SK-N-SH (cell line): ENCODE measurements at regions not wholly inside any gene's neighbourhood (a gene's known extent, or its start where the extent isn't known, plus 50 kb on each side); places are given as distances from the start of the nearest gene placed in this dataset.

ENCODE experiments used
- CTCF ChIA-PET: fragments of 300-600, 350-600 bp; formaldehyde crosslinking; extraction: SDS; loops from one replicate; lab custom pipeline; 2021; lab: Yijun Ruan, JAX
- POLR2A ChIA-PET: fragments of 350-600 bp; sonication (Branson Sonifier 250); formaldehyde crosslinking; extraction: SDS; loops from one replicate; lab custom pipeline; 2020; ENCODE audit warnings: antibody characterized with exemption, inconsistent platforms; lab: Yijun Ruan, JAX
- DNase-seq: peaks from one replicate; pipeline ENCODE4 v3.0.0; 2012
- H2AFZ ChIP-seq: fragments of 200-600 bp; sonication (generic); 2 replicates; pipeline ENCODE4 v1.8.1; 2016; ENCODE audit warnings: antibody characterized with exemption, mild to moderate bottlenecking, low read depth
- H3F3A ChIP-seq: fragments of 200-600 bp; sonication (generic); replicated peaks from 2 replicates; pipeline ENCODE3; 2016; ENCODE audit warnings: antibody characterized with exemption, mild to moderate bottlenecking; ENCODE audit not compliant: insufficient read depth
- H3K27ac ChIP-seq, 2 experiments: fragments of 200-500 bp in 1 of 2; fragments of 200-600 bp in 1 of 2; sonication (Bioruptor generic) in 1 of 2; sonication (generic), shearing (Covaris generic) in 1 of 2; 2 replicates each; pipeline versions ENCODE4 v1.5.1 to v1.6.1; 2014 to 2016; ENCODE audit warnings: low read depth in 2 of 2, inconsistent platforms in 1 of 2, low read length in 1 of 2, mild to moderate bottlenecking in 1 of 2, mixed read lengths in 1 of 2
- H3K27me3 ChIP-seq: fragments of 200-600 bp; sonication (generic), shearing (Covaris generic); 2 replicates; pipeline ENCODE4 v1.6.1; 2016; ENCODE audit warnings: mixed run types; ENCODE audit not compliant: insufficient read depth
- H3K36me3 ChIP-seq, 2 experiments: fragments of 200-500 bp in 1 of 2; fragments of 200-600 bp in 1 of 2; sonication (Bioruptor generic) in 1 of 2; sonication (generic) in 1 of 2; replicated peaks in 1 of 2; 2 replicates each; pipeline versions ENCODE3 to v1.5.1; 2014 to 2016; ENCODE audit warnings: low read length in 1 of 2, mild to moderate bottlenecking in 1 of 2; ENCODE audit not compliant: insufficient read depth in 2 of 2, control insufficient read depth in 1 of 2
- H3K4me1 ChIP-seq, 2 experiments: fragments of 200-500 bp in 1 of 2; fragments of 200-600 bp in 1 of 2; sonication (Bioruptor generic) in 1 of 2; sonication (generic), shearing (Covaris generic) in 1 of 2; 2 replicates each; pipeline versions ENCODE4 v1.5.1 to v1.6.1; 2014 to 2016; ENCODE audit warnings: low read depth in 1 of 2, low read length in 1 of 2, mixed run types in 1 of 2; ENCODE audit not compliant: insufficient read depth in 2 of 2, control insufficient read depth in 1 of 2
- H3K4me2 ChIP-seq: fragments of 200-600 bp; sonication (generic), shearing (Covaris generic); 2 replicates; pipeline ENCODE4 v1.6.1; 2017; ENCODE audit warnings: mixed run types
- H3K4me3 ChIP-seq, 2 experiments: fragments of 200-500 bp in 1 of 2; fragments of 200-600 bp in 1 of 2; sonication (Bioruptor generic) in 1 of 2; sonication (generic), shearing (Covaris generic) in 1 of 2; 2 replicates each; pipeline versions ENCODE4 v1.5.1 to v1.8.1; 2014 to 2016; ENCODE audit warnings: low read depth in 2 of 2, inconsistent platforms in 1 of 2, low read length in 1 of 2, mild to moderate bottlenecking in 1 of 2, mixed read lengths in 1 of 2, moderate library complexity in 1 of 2
- H3K79me2 ChIP-seq: fragments of 200-600 bp; sonication (generic); 2 replicates; pipeline ENCODE4 v1.8.1; 2017; ENCODE audit warnings: mild to moderate bottlenecking; ENCODE audit not compliant: insufficient read depth
- H3K9ac ChIP-seq: fragments of 200-600 bp; sonication (generic); 2 replicates; pipeline ENCODE4 v1.6.1; 2017; ENCODE audit warnings: mixed run types
- H3K9me2 ChIP-seq: fragments of 200-600 bp; sonication (generic); 2 replicates; pipeline ENCODE4 v1.6.1; 2017; ENCODE audit warnings: mixed run types
- H3K9me3 ChIP-seq: fragments of 200-600 bp; sonication (generic); 2 replicates; pipeline ENCODE4 v1.6.1; 2017; ENCODE audit warnings: mixed run types, mild to moderate bottlenecking, moderate library complexity
- H4K20me1 ChIP-seq: fragments of 200-600 bp; sonication (generic); 2 replicates; pipeline ENCODE4 v1.6.1; 2017; ENCODE audit warnings: mild to moderate bottlenecking, mixed run types; ENCODE audit not compliant: insufficient read depth
- ELF1 ChIP-seq: IDR thresholded peaks from 2 replicates; pipeline ENCODE4 v1.4.0; 2012
- FOSL2 ChIP-seq: IDR thresholded peaks from 2 replicates; pipeline ENCODE4 v1.4.0; 2012; ENCODE audit warnings: low read depth, mild to moderate bottlenecking, moderate library complexity, borderline replicate concordance
- FOXM1 ChIP-seq: IDR thresholded peaks from 2 replicates; pipeline ENCODE4 v1.4.0; 2012; ENCODE audit warnings: low read depth, mild to moderate bottlenecking
- GABPA ChIP-seq: IDR thresholded peaks from 2 replicates; pipeline ENCODE4 v1.4.0; 2012; ENCODE audit warnings: low read depth, mild to moderate bottlenecking
- JUND ChIP-seq: IDR thresholded peaks from 2 replicates; pipeline ENCODE4 v1.4.0; 2012
- MEF2A ChIP-seq: IDR thresholded peaks from 2 replicates; pipeline ENCODE4 v1.4.0; 2012; ENCODE audit warnings: low read depth, borderline replicate concordance
- MXI1 ChIP-seq: IDR thresholded peaks from 2 replicates; pipeline ENCODE4 v1.6.1; 2012; ENCODE audit warnings: mild to moderate bottlenecking, low read depth, low read length, improper control_type of control experiment
- NFIC ChIP-seq: IDR thresholded peaks from 2 replicates; pipeline ENCODE4 v1.4.0; 2012; ENCODE audit warnings: borderline replicate concordance
- NRF1 ChIP-seq: IDR thresholded peaks from 2 replicates; pipeline ENCODE4 v1.6.1; 2012; ENCODE audit warnings: low read depth, mild to moderate bottlenecking, low read length
- RCOR1 ChIP-seq: fragments of 150-350 bp; IDR thresholded peaks from 2 replicates; pipeline ENCODE4 v1.6.1; 2017; ENCODE audit warnings: antibody characterized with exemption, low read length
- RFX5 ChIP-seq: IDR thresholded peaks from 2 replicates; pipeline ENCODE4 v1.6.1; 2012; ENCODE audit warnings: mild to moderate bottlenecking, improper control_type of control experiment, low read length
- RXRA ChIP-seq: IDR thresholded peaks from 2 replicates; pipeline ENCODE4 v1.4.0; 2012; ENCODE audit warnings: low read depth, mild to moderate bottlenecking, borderline replicate concordance
- SMC3 ChIP-seq: IDR thresholded peaks from 2 replicates; pipeline ENCODE4 v1.6.1; 2012; ENCODE audit warnings: low read depth, low read length, improper control_type of control experiment
- TAF1 ChIP-seq: IDR thresholded peaks from 2 replicates; pipeline ENCODE4 v1.6.1; 2012; ENCODE audit warnings: low read depth, mild to moderate bottlenecking, low read length, moderate library complexity, borderline replicate concordance
- TCF12 ChIP-seq: IDR thresholded peaks from 2 replicates; pipeline ENCODE4 v1.4.0; 2012
- TEAD4 ChIP-seq: IDR thresholded peaks from 2 replicates; pipeline ENCODE4 v1.4.0; 2012; ENCODE audit warnings: mild to moderate bottlenecking, borderline replicate concordance; ENCODE audit not compliant: insufficient read depth
- YY1 ChIP-seq: IDR thresholded peaks from 2 replicates; pipeline ENCODE4 v1.4.0; 2012; ENCODE audit warnings: low read depth, mild to moderate bottlenecking
- WGBS: methylation state at CpG from one replicate; pipeline ENCODE4 v1.1.6; 2017; ENCODE audit warnings: low lambda C conversion rate; 5-methylcytosine and 5-hydroxymethylcytosine counted together
- TF ChIP-seq, protein P1 (sequence below): IDR thresholded peaks from 2 replicates; pipeline ENCODE4 v1.4.0; 2012; ENCODE audit warnings: low read depth, borderline replicate concordance
- TF ChIP-seq, protein P2 (sequence below): IDR thresholded peaks from 2 replicates; pipeline ENCODE4 v1.4.0; 2012; ENCODE audit warnings: low read depth, borderline replicate concordance
- TF ChIP-seq, protein P3 (sequence below): IDR thresholded peaks from 2 replicates; pipeline ENCODE4 v1.4.0; 2012; ENCODE audit warnings: low read depth
- TF ChIP-seq, protein P4 (sequence below): fragments of 200-600 bp; sonication (generic); IDR thresholded peaks from 2 replicates; pipeline ENCODE4 v1.6.1; 2017; ENCODE audit warnings: antibody characterized with exemption, mild to moderate bottlenecking, moderate library complexity
- TF ChIP-seq, protein P5 (sequence below): IDR thresholded peaks from 2 replicates; pipeline ENCODE4; 2012

DNA sequence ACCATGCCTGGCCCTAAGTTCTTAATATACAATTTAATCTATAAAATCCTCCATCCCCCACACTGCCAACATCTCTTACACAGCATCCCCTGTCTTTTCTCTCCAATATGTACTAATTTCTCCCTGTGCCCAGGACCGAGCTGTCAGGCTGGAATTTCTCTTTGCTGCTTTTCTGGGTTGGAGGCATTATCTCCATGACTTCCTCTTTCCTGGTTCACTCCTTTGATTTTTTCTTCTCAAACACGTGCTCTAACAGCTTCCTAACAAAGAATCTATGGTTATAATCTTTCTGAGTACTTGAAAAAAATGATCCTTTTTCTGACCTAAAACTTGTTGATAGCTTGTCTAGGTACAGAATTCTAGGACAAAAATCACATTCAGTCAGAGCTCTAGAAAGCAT lies 112.8 kb downstream of the C1D start:
- TF ChIP-seq, protein P1, sequence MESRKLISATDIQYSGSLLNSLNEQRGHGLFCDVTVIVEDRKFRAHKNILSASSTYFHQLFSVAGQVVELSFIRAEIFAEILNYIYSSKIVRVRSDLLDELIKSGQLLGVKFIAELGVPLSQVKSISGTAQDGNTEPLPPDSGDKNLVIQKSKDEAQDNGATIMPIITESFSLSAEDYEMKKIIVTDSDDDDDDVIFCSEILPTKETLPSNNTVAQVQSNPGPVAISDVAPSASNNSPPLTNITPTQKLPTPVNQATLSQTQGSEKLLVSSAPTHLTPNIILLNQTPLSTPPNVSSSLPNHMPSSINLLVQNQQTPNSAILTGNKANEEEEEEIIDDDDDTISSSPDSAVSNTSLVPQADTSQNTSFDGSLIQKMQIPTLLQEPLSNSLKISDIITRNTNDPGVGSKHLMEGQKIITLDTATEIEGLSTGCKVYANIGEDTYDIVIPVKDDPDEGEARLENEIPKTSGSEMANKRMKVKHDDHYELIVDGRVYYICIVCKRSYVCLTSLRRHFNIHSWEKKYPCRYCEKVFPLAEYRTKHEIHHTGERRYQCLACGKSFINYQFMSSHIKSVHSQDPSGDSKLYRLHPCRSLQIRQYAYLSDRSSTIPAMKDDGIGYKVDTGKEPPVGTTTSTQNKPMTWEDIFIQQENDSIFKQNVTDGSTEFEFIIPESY, result no peak
- TF ChIP-seq, protein P2, sequence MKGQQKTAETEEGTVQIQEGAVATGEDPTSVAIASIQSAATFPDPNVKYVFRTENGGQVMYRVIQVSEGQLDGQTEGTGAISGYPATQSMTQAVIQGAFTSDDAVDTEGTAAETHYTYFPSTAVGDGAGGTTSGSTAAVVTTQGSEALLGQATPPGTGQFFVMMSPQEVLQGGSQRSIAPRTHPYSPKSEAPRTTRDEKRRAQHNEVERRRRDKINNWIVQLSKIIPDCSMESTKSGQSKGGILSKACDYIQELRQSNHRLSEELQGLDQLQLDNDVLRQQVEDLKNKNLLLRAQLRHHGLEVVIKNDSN, result no peak
- TF ChIP-seq NRF1 (no peak), YY1 (no peak), NFIC (no peak), TCF12 (no peak), JUND (no peak), RCOR1 (no peak), RFX5 (no peak), FOXM1 (no peak), TAF1 (no peak), GABPA (no peak)
- no peak overlapping the region for H3K4me3 ChIP-seq
- POLR2A ChIA-PET, result interaction anchor here (1.6 kb wide), 1 partner anchor 113 kb away, joined by 3 read pairs; the partner anchor contains the start of gene C1D
- no peak overlapping the region for H3K4me2 ChIP-seq
- no peaks in the 10 kb centered on the region for H3K79me2 ChIP-seq
- no peaks in the 10 kb centered on the region for H3K9me3 ChIP-seq
- WGBS, result 78% methylated on average over 2 of the region's 2 CpGs
- H3K9ac ChIP-seq, result no peak overlapping the region
- no peaks in the 10 kb centered on the region for H3K9me2 ChIP-seq
- H3K27ac ChIP-seq, result no peak overlapping the region
- no peaks in the 10 kb centered on the region for H4K20me1 ChIP-seq
- no peaks in the 10 kb centered on the region for H3K27me3 ChIP-seq
- peak overlapping the region; percentile 33; the same call in 1 of the 2 replicates for H2AFZ ChIP-seq
- H3K36me3 ChIP-seq, result no peaks in the 10 kb centered on the region
- CTCF ChIA-PET, result interaction anchor here (1.3 kb wide), 1 partner anchor 46 kb away, joined by 3 read pairs; no protein-coding TSS in a partner anchor
- no peaks in the 10 kb centered on the region for H3F3A ChIP-seq
- peaks cover 3 to 6% of the 10 kb centered on the region in 2 experiments; a peak in 2 of 4 replicates for H3K4me1 ChIP-seq
- no peak for DNase-seq

DNA sequence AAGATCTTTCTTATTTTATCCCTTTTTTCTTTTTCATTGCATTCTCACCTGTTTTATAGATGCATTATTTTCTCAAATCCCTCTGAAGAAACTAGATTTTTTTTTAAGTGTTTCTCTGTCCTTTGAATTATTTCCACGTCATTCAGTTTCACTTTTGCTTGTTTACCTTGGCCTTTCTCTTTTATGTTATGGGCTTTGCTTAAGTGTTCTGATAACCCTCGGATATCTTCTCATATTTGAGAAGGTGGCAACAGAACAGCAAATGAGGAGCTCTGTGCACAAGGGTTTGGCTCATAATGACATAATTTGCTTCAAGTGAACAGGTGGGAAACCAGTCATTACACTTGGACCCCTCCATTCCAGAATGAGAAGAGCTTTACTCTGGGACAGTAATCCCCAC lies 111.9 kb downstream of the C1D start:
- WGBS, result 80% methylated on average over 2 of the region's 2 CpGs
- no peaks in the 10 kb centered on the region for H3F3A ChIP-seq
- no peaks in the 10 kb centered on the region for H3K36me3 ChIP-seq
- no peak overlapping the region for H3K27ac ChIP-seq
- H3K4me3 ChIP-seq, result no peak overlapping the region
- DNase-seq, result no peak
- ChIA-PET POLR2A (interaction anchor here (1.6 kb wide), 1 partner anchor 112 kb away, joined by 3 read pairs; the partner anchor contains the start of gene C1D), CTCF (interaction anchor here (1.3 kb wide), 1 partner anchor 47 kb away, joined by 3 read pairs; no protein-coding TSS in a partner anchor)
- no peak overlapping the region; the same call in 1 of the 2 replicates for H2AFZ ChIP-seq
- no peak overlapping the region for H3K4me2 ChIP-seq
- no peaks in the 10 kb centered on the region for H3K27me3 ChIP-seq
- H3K79me2 ChIP-seq, result no peaks in the 10 kb centered on the region
- no peak overlapping the region for H3K9ac ChIP-seq
- H3K9me3 ChIP-seq, result no peaks in the 10 kb centered on the region
- H3K9me2 ChIP-seq, result no peaks in the 10 kb centered on the region
- H3K4me1 ChIP-seq, result peaks cover 3 to 6% of the 10 kb centered on the region in 2 experiments; a peak in 2 of 4 replicates
- no peaks in the 10 kb centered on the region for H4K20me1 ChIP-seq
- TF ChIP-seq MEF2A (no peak), NRF1 (no peak), SMC3 (no peak), RXRA (no peak), FOSL2 (no peak), ELF1 (no peak), JUND (no peak), RCOR1 (no peak), RFX5 (no peak), MXI1 (no peak), TEAD4 (no peak), FOXM1 (no peak)
- TF ChIP-seq, protein P3, sequence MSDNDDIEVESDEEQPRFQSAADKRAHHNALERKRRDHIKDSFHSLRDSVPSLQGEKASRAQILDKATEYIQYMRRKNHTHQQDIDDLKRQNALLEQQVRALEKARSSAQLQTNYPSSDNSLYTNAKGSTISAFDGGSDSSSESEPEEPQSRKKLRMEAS, result no peak
- TF ChIP-seq, protein P4, sequence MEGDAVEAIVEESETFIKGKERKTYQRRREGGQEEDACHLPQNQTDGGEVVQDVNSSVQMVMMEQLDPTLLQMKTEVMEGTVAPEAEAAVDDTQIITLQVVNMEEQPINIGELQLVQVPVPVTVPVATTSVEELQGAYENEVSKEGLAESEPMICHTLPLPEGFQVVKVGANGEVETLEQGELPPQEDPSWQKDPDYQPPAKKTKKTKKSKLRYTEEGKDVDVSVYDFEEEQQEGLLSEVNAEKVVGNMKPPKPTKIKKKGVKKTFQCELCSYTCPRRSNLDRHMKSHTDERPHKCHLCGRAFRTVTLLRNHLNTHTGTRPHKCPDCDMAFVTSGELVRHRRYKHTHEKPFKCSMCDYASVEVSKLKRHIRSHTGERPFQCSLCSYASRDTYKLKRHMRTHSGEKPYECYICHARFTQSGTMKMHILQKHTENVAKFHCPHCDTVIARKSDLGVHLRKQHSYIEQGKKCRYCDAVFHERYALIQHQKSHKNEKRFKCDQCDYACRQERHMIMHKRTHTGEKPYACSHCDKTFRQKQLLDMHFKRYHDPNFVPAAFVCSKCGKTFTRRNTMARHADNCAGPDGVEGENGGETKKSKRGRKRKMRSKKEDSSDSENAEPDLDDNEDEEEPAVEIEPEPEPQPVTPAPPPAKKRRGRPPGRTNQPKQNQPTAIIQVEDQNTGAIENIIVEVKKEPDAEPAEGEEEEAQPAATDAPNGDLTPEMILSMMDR, result no peak
- TF ChIP-seq, protein P5, sequence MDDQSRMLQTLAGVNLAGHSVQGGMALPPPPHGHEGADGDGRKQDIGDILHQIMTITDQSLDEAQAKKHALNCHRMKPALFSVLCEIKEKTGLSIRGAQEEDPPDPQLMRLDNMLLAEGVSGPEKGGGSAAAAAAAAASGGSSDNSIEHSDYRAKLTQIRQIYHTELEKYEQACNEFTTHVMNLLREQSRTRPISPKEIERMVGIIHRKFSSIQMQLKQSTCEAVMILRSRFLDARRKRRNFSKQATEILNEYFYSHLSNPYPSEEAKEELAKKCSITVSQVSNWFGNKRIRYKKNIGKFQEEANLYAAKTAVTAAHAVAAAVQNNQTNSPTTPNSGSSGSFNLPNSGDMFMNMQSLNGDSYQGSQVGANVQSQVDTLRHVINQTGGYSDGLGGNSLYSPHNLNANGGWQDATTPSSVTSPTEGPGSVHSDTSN, result no peak
- TF ChIP-seq, protein P2, result no peak
